Astrocyte (in vitro differentiated cells and primary cell): ENCODE measurements at regions not wholly inside any gene's neighbourhood (a gene's known extent, or its start where the extent isn't known, plus 50 kb on each side); places are given as distances from the start of the nearest gene placed in this dataset.

Experiments used
- EZH2 ChIP-seq: IDR thresholded peaks from 2 replicates; pipeline ENCODE4 v1.6.1; 2012; ENCODE audit warnings: mild to moderate bottlenecking, low read length, inconsistent platforms; ENCODE audit not compliant: insufficient read depth
- TF ChIP-seq, protein P1 (sequence below): IDR thresholded peaks from 2 replicates; pipeline ENCODE4 v1.5.1; 2011; ENCODE audit warnings: low read depth, mild to moderate bottlenecking, inconsistent platforms, low read length, moderate library complexity; ENCODE audit not compliant: insufficient read depth

DNA sequence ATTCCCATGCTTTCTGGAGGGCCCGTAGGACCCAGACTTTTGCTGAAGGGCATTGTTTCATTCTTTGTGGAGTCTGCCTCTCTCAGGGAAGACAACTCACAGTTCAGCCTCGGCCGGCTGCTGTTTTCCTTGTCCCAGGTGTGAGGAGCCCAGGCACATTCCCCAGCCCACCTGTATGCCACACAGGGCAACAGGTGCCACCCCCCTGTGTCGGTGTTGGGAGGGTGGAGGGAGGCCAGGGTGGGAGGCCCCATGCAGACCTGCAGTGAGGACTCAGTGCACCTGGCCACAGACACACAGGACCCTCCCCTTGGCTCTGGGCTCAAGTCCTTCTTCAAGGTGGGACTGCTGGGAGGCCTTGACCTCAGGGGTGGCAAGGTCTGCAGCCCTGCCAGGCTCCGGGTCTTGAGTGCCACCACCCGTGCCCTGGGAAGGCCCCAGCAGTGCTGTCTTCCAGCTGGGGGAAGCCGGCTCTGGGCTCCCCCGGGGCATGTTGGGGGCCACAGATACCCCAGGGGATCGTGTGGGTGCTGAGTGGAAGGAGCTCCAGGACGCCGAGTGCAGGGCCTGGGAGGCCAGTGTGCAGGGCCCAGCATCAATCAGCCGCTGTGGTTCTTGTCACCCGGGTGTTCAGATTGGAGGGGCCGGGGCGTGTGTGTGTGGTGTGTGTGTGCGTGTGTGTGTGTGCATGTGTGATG lies 1286.1 kb downstream of the BRD1 start:
- TF ChIP-seq, protein P1, sequence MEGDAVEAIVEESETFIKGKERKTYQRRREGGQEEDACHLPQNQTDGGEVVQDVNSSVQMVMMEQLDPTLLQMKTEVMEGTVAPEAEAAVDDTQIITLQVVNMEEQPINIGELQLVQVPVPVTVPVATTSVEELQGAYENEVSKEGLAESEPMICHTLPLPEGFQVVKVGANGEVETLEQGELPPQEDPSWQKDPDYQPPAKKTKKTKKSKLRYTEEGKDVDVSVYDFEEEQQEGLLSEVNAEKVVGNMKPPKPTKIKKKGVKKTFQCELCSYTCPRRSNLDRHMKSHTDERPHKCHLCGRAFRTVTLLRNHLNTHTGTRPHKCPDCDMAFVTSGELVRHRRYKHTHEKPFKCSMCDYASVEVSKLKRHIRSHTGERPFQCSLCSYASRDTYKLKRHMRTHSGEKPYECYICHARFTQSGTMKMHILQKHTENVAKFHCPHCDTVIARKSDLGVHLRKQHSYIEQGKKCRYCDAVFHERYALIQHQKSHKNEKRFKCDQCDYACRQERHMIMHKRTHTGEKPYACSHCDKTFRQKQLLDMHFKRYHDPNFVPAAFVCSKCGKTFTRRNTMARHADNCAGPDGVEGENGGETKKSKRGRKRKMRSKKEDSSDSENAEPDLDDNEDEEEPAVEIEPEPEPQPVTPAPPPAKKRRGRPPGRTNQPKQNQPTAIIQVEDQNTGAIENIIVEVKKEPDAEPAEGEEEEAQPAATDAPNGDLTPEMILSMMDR: no peak
- TF ChIP-seq EZH2: no peak
